ENCODE measurements at regions not wholly inside any gene's neighbourhood (a gene's known extent, or its start where the extent isn't known, plus 50 kb on each side); places are given as distances from the start of the nearest gene placed in this dataset.

GRCh38 chr2:368386-368785 is 80.5 kb upstream of the ALKAL2 start:
- no peak for DNase-seq (ENCODE audit: low read depth)
- no peak overlapping the region for H3K4me3 ChIP-seq (ENCODE audit: low read depth, low read length)
- TF ChIP-seq CTCF (IDR thresholded peaks at IDR 0.05; ENCODE audit: insufficient read depth, low read depth, low read length), result no peak

- no peak for TF ChIP-seq CTCF (IDR thresholded peaks at IDR 0.05; ENCODE audit: insufficient read depth, low read depth, low read length)
- H3K4me3 ChIP-seq (ENCODE audit: low read depth, low read length), result no peak overlapping the region
- DNase-seq (ENCODE audit: low read depth), result no peak
Observed at GRCh38 chr2:367246-367645, 79.4 kb upstream of the ALKAL2 start.

GRCh38 chr2:366706-367105 is 78.8 kb upstream of the ALKAL2 start:
- H3K4me3 ChIP-seq (ENCODE audit: low read depth, low read length), result no peak overlapping the region
- no peak for DNase-seq (ENCODE audit: low read depth)
- no peak for TF ChIP-seq CTCF (IDR thresholded peaks at IDR 0.05; ENCODE audit: insufficient read depth, low read depth, low read length)

GRCh38 chr2:365367-366275 is 77.7 kb upstream of the ALKAL2 start:
- TF ChIP-seq CTCF (IDR thresholded peaks at IDR 0.05; ENCODE audit: insufficient read depth, low read depth, low read length), result no peak
- no peak overlapping the region for H3K4me3 ChIP-seq (ENCODE audit: low read depth, low read length)
- no peak for DNase-seq (ENCODE audit: low read depth)

- TF ChIP-seq CTCF (IDR thresholded peaks at IDR 0.05; ENCODE audit: insufficient read depth, low read depth, low read length), result no peak
- no peak overlapping the region for H3K4me3 ChIP-seq (ENCODE audit: low read depth, low read length)
- no peak for DNase-seq (ENCODE audit: low read depth)
Observed at GRCh38 chr2:363824-364470, 76.1 kb upstream of the ALKAL2 start.

- TF ChIP-seq CTCF (IDR thresholded peaks at IDR 0.05; ENCODE audit: insufficient read depth, low read depth, low read length), result no peak
- no peak for DNase-seq (ENCODE audit: low read depth)
- H3K4me3 ChIP-seq (ENCODE audit: low read depth, low read length), result no peak overlapping the region
Observed at GRCh38 chr2:362924-363323, 75.0 kb upstream of the ALKAL2 start.

Data from fibroblast of villous mesenchyme (primary cell).